K562 (cell line): ENCODE measurements at regions not wholly inside any gene's neighbourhood (a gene's known extent, or its start where the extent isn't known, plus 50 kb on each side); places are given as distances from the start of the nearest gene placed in this dataset.

Experiments used
- ARID4B ChIP-seq: sonication (generic); formaldehyde crosslinking; IDR thresholded peaks from 2 replicates; pipeline ENCODE4 v1.8.0; 2022; ENCODE audit warnings: mild to moderate bottlenecking, missing genetic modification reagents
- CHCHD3 ChIP-seq: fragments of 250-450 bp; sonication (Bioruptor Pico); IDR thresholded peaks from 2 replicates; pipeline ENCODE4 v2.1.2; 2022; ENCODE audit warnings: mild to moderate bottlenecking
- DMBX1 ChIP-seq: fragments of 250-450 bp; sonication (Bioruptor Pico); IDR thresholded peaks from 2 replicates; pipeline ENCODE4 v1.8.0; 2022; ENCODE audit warnings: inconsistent platforms, mild to moderate bottlenecking, moderate library complexity, borderline replicate concordance
- FOXK1 ChIP-seq: sonication (generic); formaldehyde crosslinking; IDR thresholded peaks from 2 replicates; pipeline ENCODE4 v1.8.0; 2022; ENCODE audit warnings: missing genetic modification reagents, mild to moderate bottlenecking, borderline replicate concordance
- NCOA6 ChIP-seq: fragments of 450-650 bp; IDR thresholded peaks from 2 replicates; pipeline ENCODE4 v1.6.1; 2017; ENCODE audit warnings: mild to moderate bottlenecking
- NFE2 ChIP-seq: IDR thresholded peaks from 2 replicates; pipeline ENCODE4 v1.6.1; 2014; ENCODE audit warnings: antibody characterized with exemption, low read depth
- SMARCC2 ChIP-seq: fragments of 450-650 bp; IDR thresholded peaks from 2 replicates; pipeline ENCODE4 v1.6.1; 2017; ENCODE audit warnings: antibody characterized with exemption, moderate library complexity, mild to moderate bottlenecking, low read depth
- SRSF1 ChIP-seq: fragments of 200-400 bp; formaldehyde crosslinking; IDR thresholded peaks from 2 replicates; pipeline ENCODE4 v1.6.1; 2017; ENCODE audit warnings: mild to moderate bottlenecking, low read depth, low read length, moderate library complexity
- ZBTB40 ChIP-seq, 2 experiments: fragments of 450-650 bp in 1 of 2; sonication (generic) in 1 of 2; formaldehyde crosslinking in 1 of 2; IDR thresholded peaks; 2 replicates each; pipeline versions ENCODE4 v1.7.1 to v1.9.0; 2016 to 2022; ENCODE audit warnings: inconsistent platforms in 1 of 2, mild to moderate bottlenecking in 1 of 2, missing genetic modification reagents in 1 of 2
- ZNF174 ChIP-seq: fragments of 250-450 bp; sonication (Bioruptor Pico); IDR thresholded peaks from 2 replicates; pipeline ENCODE4 v1.4.0; 2020; ENCODE audit warnings: mild to moderate bottlenecking
- ZNF354B ChIP-seq: fragments of 250-450 bp; sonication (Bioruptor Pico); IDR thresholded peaks from 2 replicates; pipeline ENCODE4 v1.4.0; 2020
- ZNF449 ChIP-seq: fragments of 250-450 bp; sonication (Bioruptor Pico); IDR thresholded peaks from 2 replicates; pipeline ENCODE4 v1.8.0; 2022; ENCODE audit warnings: moderate library complexity, mild to moderate bottlenecking, inconsistent platforms
- ZNF551 ChIP-seq: fragments of 250-450 bp; sonication (Bioruptor Pico); IDR thresholded peaks from 2 replicates; pipeline ENCODE4 v1.5.0; 2021; ENCODE audit warnings: mild to moderate bottlenecking, moderate library complexity
- ZNF785 ChIP-seq: fragments of 250-450 bp; sonication (Bioruptor Pico); IDR thresholded peaks from 2 replicates; pipeline ENCODE4 v1.4.0; 2020; ENCODE audit warnings: mild to moderate bottlenecking

GRCh38 chr12:116492703-116493324 lies 66.4 kb upstream of the MAP1LC3B2 start (continued):
- peak; percentile 58 for TF ChIP-seq ZBTB40 (IDR thresholded peaks at IDR 0.05)
- TF ChIP-seq ZBTB40 (CRISPR knock-in tag; IDR thresholded peaks at IDR 0.05): no peak
- no peak for TF ChIP-seq CHCHD3 (CRISPR knock-in tag)
- TF ChIP-seq NCOA6: no peak
- TF ChIP-seq DMBX1: peak; percentile 74; the same call in 1 of the 2 replicates
- no peak for TF ChIP-seq FOXK1
- TF ChIP-seq ARID4B (CRISPR knock-in tag): no peak
- peak; percentile 92 for TF ChIP-seq SMARCC2
- TF ChIP-seq SRSF1: no peak
- peak; percentile 99 for TF ChIP-seq NFE2
- no peak for TF ChIP-seq ZNF174 (CRISPR knock-in tag)
- TF ChIP-seq ZNF449 (CRISPR knock-in tag): no peak
- no peak for TF ChIP-seq ZNF354B (CRISPR knock-in tag)
- TF ChIP-seq ZNF785 (CRISPR knock-in tag): no peak
- no peak for TF ChIP-seq ZNF551 (CRISPR knock-in tag)
